SK-N-SH treated with all-trans-retinoic acid at 6 μM for 48 hours (cell line): ENCODE measurements at regions not wholly inside any gene's neighbourhood (a gene's known extent, or its start where the extent isn't known, plus 50 kb on each side); places are given as distances from the start of the nearest gene placed in this dataset.

ENCODE experiments used
- ATAC-seq: fragments of 200-7000 bp; cut with Tn5 transposase; 3 replicates; pipeline ENCODE4 v1.9.1; 2020; ENCODE audit warnings: mild to moderate bottlenecking, moderate library complexity
- ARNTL ChIP-seq: fragments of 450-650 bp; formaldehyde crosslinking; IDR thresholded peaks from 2 replicates; pipeline ENCODE4 v1.5.0; 2020; ENCODE audit warnings: low read depth, mild to moderate bottlenecking, moderate library complexity, borderline replicate concordance
- BACH2 ChIP-seq: fragments of 250-450 bp; sonication (Bioruptor Pico); IDR thresholded peaks from 2 replicates; pipeline ENCODE4 v1.9.0; 2021; ENCODE audit warnings: mild to moderate bottlenecking, borderline replicate concordance
- CSDC2 ChIP-seq: fragments of 250-450 bp; sonication (Bioruptor Pico); IDR thresholded peaks from 2 replicates; pipeline ENCODE4 v1.5.0; 2020; ENCODE audit warnings: mild to moderate bottlenecking, moderate library complexity
- ESRRG ChIP-seq: fragments of 250-450 bp; sonication (Bioruptor Pico); IDR thresholded peaks from 2 replicates; pipeline ENCODE4 v1.6.1; 2021; ENCODE audit warnings: mild to moderate bottlenecking
- GLIS3 ChIP-seq: fragments of 250-450 bp; sonication (Bioruptor Pico); IDR thresholded peaks from 2 replicates; pipeline ENCODE4 v1.5.0; 2020; ENCODE audit warnings: mild to moderate bottlenecking, moderate library complexity
- ISL1 ChIP-seq: fragments of 250-450 bp; sonication (Bioruptor Pico); IDR thresholded peaks from 2 replicates; pipeline ENCODE4 v2.1.2; 2022; ENCODE audit warnings: mild to moderate bottlenecking, moderate library complexity
- OSR1 ChIP-seq: fragments of 250-450 bp; sonication (Bioruptor Pico); IDR thresholded peaks from 2 replicates; pipeline ENCODE4 v1.8.0; 2022; ENCODE audit warnings: moderate library complexity, mild to moderate bottlenecking, inconsistent platforms
- PPARA ChIP-seq: fragments of 250-450 bp; sonication (Bioruptor Pico); IDR thresholded peaks from 2 replicates; pipeline ENCODE4 v1.5.0; 2020; ENCODE audit warnings: mild to moderate bottlenecking, borderline replicate concordance
- RARB ChIP-seq: fragments of 250-450 bp; sonication (Bioruptor Pico); IDR thresholded peaks from 2 replicates; pipeline ENCODE4 v1.8.0; 2021; ENCODE audit warnings: mild to moderate bottlenecking, moderate library complexity
- SNAI2 ChIP-seq: fragments of 250-450 bp; sonication (Bioruptor Pico); IDR thresholded peaks from 2 replicates; pipeline ENCODE4 v1.5.0; 2020; ENCODE audit warnings: mild to moderate bottlenecking, moderate library complexity
- TCF4 ChIP-seq: fragments of 250-450 bp; sonication (Bioruptor Pico); IDR thresholded peaks from 2 replicates; pipeline ENCODE4 v1.8.0; 2021; ENCODE audit warnings: mild to moderate bottlenecking, moderate library complexity, borderline replicate concordance
- TOX ChIP-seq: fragments of 250-450 bp; sonication (Bioruptor Pico); IDR thresholded peaks from 2 replicates; pipeline ENCODE4 v1.8.0; 2021; ENCODE audit warnings: mild to moderate bottlenecking, moderate library complexity, borderline replicate concordance
- ZFP3 ChIP-seq: fragments of 250-450 bp; sonication (Bioruptor Pico); IDR thresholded peaks from 2 replicates; pipeline ENCODE4 v1.5.0; 2020; ENCODE audit warnings: mild to moderate bottlenecking, moderate library complexity
- ZFP30 ChIP-seq: fragments of 450-650 bp; formaldehyde crosslinking; IDR thresholded peaks from 2 replicates; pipeline ENCODE4 v1.5.0; 2022; ENCODE audit warnings: mild to moderate bottlenecking, moderate library complexity
- ZNF565 ChIP-seq: fragments of 450-650 bp; formaldehyde crosslinking; conservative IDR thresholded peaks from 2 replicates; pipeline ENCODE4 v1.5.0; 2020; ENCODE audit warnings: low read depth, mild to moderate bottlenecking, moderate library complexity
- ZNF70 ChIP-seq: fragments of 450-650 bp; formaldehyde crosslinking; IDR thresholded peaks from 2 replicates; pipeline ENCODE4 v1.5.0; 2020; ENCODE audit warnings: mild to moderate bottlenecking, moderate library complexity
- ZNF8 ChIP-seq: fragments of 450-650 bp; formaldehyde crosslinking; IDR thresholded peaks from 2 replicates; pipeline ENCODE4 v1.5.0; 2020; ENCODE audit warnings: mild to moderate bottlenecking, moderate library complexity
- TF ChIP-seq, protein P1 (sequence below): fragments of 250-450 bp; sonication (Bioruptor Pico); IDR thresholded peaks from 2 replicates; pipeline ENCODE4 v1.5.0; 2020; ENCODE audit warnings: mild to moderate bottlenecking, moderate library complexity
- TF ChIP-seq, protein P2 (sequence below): fragments of 250-450 bp; sonication (Bioruptor Pico); IDR thresholded peaks from 2 replicates; pipeline ENCODE4 v1.5.1; 2021; ENCODE audit warnings: mild to moderate bottlenecking, moderate library complexity
- TF ChIP-seq, protein P3 (sequence below): fragments of 250-450 bp; sonication (Bioruptor Pico); IDR thresholded peaks from 2 replicates; pipeline ENCODE4 v1.8.0; 2021; ENCODE audit warnings: low read depth, mild to moderate bottlenecking, moderate library complexity, borderline replicate concordance
- TF ChIP-seq, protein P4 (sequence below): fragments of 250-450 bp; sonication (Bioruptor Pico); IDR thresholded peaks from 2 replicates; pipeline ENCODE4 v1.5.1; 2020; ENCODE audit warnings: low read depth, mild to moderate bottlenecking, moderate library complexity
- TF ChIP-seq, protein P5 (sequence below): fragments of 250-450 bp; sonication (Bioruptor Pico); IDR thresholded peaks from 2 replicates; pipeline ENCODE4 v1.8.0; 2020; ENCODE audit warnings: mild to moderate bottlenecking, moderate library complexity, borderline replicate concordance

DNA sequence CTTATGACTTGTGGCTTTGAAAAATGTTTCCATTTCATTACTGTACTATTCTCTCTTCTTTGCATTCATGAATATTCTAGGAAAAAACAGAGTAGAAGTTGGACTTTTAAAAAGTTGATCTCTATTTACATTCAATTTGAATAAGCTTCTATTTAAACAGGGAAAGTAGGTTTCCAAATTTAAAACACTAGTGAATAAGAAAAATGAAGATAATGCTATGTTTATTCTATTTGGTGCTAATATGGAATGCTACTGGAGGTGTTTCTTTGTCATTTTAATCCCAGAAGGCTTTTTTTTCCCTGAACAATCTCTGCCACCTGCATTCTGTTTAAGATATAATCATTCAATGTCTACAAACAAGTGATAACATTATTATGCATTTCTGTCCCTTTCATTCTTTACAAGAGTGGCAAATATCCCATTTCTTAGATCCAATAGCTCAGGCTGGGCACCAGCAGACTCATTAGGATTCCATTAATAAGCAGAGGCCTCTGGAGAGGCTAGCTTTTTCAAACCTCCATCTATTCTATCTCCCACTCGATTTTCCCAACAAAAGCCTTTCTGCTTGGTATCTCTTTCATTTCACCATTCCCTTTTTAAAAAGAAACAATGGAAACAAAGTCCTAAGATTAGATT, 1001.6 kb upstream of the CDH8 start (continued):
- no peak for TF ChIP-seq GLIS3 (CRISPR knock-in tag)
- TF ChIP-seq ESRRG (CRISPR knock-in tag), result no peak
- no peak for TF ChIP-seq ZNF70
- TF ChIP-seq, protein P1, sequence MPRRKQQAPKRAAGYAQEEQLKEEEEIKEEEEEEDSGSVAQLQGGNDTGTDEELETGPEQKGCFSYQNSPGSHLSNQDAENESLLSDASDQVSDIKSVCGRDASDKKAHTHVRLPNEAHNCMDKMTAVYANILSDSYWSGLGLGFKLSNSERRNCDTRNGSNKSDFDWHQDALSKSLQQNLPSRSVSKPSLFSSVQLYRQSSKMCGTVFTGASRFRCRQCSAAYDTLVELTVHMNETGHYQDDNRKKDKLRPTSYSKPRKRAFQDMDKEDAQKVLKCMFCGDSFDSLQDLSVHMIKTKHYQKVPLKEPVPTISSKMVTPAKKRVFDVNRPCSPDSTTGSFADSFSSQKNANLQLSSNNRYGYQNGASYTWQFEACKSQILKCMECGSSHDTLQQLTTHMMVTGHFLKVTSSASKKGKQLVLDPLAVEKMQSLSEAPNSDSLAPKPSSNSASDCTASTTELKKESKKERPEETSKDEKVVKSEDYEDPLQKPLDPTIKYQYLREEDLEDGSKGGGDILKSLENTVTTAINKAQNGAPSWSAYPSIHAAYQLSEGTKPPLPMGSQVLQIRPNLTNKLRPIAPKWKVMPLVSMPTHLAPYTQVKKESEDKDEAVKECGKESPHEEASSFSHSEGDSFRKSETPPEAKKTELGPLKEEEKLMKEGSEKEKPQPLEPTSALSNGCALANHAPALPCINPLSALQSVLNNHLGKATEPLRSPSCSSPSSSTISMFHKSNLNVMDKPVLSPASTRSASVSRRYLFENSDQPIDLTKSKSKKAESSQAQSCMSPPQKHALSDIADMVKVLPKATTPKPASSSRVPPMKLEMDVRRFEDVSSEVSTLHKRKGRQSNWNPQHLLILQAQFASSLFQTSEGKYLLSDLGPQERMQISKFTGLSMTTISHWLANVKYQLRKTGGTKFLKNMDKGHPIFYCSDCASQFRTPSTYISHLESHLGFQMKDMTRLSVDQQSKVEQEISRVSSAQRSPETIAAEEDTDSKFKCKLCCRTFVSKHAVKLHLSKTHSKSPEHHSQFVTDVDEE (CRISPR knock-in tag), result no peak
- TF ChIP-seq RARB, result no peak
- TF ChIP-seq TCF4 (CRISPR knock-in tag), result no peak
- TF ChIP-seq OSR1 (CRISPR knock-in tag), result no peak
- TF ChIP-seq ZNF8 (CRISPR knock-in tag), result no peak
- no peak for TF ChIP-seq TOX (CRISPR knock-in tag)

DNA sequence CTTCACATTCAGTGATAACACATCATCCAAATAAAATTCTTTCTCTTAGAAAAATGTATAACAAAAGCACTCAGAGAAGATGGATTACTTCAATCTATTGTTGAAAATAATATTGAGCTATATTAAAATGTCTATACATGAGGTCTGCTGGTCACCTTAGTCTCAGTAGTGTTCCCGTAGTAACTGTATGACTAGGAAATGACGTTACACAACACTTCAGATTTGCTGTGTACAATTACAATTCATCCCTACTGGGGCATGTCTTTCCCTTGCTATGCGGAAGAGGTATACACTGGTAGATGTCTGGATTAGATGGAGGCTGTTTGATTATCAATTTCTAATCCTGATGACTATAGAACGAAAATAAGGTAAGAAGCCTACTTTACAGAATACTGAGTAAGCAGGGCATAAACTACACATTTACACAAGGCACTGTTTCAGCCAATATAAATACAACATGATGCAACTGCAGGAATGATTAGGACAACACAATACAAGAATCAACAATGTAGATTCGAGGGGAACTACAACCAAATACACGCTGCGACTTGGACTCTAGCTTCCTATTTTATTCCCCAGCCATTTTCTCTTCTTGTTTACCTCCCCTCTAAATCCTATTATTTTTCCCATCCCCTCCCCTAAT, 982.5 kb upstream of the CDH8 start:
- ATAC-seq, result no peak
- TF ChIP-seq ISL1, result no peak
- no peak for TF ChIP-seq ZFP3 (CRISPR knock-in tag)
- TF ChIP-seq OSR1 (CRISPR knock-in tag), result no peak
- no peak for TF ChIP-seq ESRRG (CRISPR knock-in tag)
- TF ChIP-seq, protein P2, sequence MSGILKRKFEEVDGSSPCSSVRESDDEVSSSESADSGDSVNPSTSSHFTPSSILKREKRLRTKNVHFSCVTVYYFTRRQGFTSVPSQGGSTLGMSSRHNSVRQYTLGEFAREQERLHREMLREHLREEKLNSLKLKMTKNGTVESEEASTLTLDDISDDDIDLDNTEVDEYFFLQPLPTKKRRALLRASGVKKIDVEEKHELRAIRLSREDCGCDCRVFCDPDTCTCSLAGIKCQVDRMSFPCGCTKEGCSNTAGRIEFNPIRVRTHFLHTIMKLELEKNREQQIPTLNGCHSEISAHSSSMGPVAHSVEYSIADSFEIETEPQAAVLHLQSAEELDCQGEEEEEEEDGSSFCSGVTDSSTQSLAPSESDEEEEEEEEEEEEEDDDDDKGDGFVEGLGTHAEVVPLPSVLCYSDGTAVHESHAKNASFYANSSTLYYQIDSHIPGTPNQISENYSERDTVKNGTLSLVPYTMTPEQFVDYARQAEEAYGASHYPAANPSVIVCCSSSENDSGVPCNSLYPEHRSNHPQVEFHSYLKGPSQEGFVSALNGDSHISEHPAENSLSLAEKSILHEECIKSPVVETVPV (CRISPR knock-in tag), result no peak
- TF ChIP-seq ZFP30, result no peak
- TF ChIP-seq ZNF565 (CRISPR knock-in tag), result no peak
- no peak for TF ChIP-seq ARNTL (CRISPR knock-in tag)
- no peak for TF ChIP-seq PPARA (CRISPR knock-in tag)
- TF ChIP-seq ZNF8 (CRISPR knock-in tag), result no peak
- no peak for TF ChIP-seq TOX (CRISPR knock-in tag)
- no peak for TF ChIP-seq SNAI2 (CRISPR knock-in tag)
- TF ChIP-seq BACH2 (CRISPR knock-in tag), result no peak
- no peak for TF ChIP-seq CSDC2 (CRISPR knock-in tag)
- TF ChIP-seq, all 23 proteins: peak for 0

DNA sequence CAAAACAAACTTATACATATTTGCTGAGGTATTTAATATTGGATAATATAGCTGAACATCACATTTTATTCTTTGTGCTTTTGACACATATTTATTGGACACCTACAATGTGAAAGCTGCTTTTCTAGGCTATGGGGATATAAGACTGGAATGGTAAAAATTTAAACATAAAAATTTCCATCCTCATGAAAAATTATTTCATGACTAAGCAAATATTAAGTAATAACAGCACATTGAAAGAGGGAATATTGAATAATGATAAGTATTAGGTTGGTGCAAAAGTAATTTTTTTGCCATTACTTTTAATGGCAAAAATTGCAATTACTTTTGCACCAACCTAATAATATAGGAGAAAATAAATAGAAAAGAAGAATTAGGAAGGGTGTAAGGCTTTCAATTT, 972.5 kb upstream of the CDH8 start:
- ATAC-seq, result no peak
- TF ChIP-seq ZFP3 (CRISPR knock-in tag), result no peak
- TF ChIP-seq ISL1, result no peak
- TF ChIP-seq, protein P3, sequence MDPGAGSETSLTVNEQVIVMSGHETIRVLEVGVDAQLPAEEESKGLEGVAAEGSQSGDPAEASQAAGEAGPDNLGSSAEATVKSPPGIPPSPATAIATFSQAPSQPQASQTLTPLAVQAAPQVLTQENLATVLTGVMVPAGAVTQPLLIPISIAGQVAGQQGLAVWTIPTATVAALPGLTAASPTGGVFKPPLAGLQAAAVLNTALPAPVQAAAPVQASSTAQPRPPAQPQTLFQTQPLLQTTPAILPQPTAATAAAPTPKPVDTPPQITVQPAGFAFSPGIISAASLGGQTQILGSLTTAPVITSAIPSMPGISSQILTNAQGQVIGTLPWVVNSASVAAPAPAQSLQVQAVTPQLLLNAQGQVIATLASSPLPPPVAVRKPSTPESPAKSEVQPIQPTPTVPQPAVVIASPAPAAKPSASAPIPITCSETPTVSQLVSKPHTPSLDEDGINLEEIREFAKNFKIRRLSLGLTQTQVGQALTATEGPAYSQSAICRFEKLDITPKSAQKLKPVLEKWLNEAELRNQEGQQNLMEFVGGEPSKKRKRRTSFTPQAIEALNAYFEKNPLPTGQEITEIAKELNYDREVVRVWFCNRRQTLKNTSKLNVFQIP (CRISPR knock-in tag), result no peak
- no peak for TF ChIP-seq TOX (CRISPR knock-in tag)
- no peak for TF ChIP-seq TCF4 (CRISPR knock-in tag)
- TF ChIP-seq, protein P1 (CRISPR knock-in tag), result no peak
- TF ChIP-seq ESRRG (CRISPR knock-in tag), result no peak
- no peak for TF ChIP-seq CSDC2 (CRISPR knock-in tag)
- TF ChIP-seq, protein P4, sequence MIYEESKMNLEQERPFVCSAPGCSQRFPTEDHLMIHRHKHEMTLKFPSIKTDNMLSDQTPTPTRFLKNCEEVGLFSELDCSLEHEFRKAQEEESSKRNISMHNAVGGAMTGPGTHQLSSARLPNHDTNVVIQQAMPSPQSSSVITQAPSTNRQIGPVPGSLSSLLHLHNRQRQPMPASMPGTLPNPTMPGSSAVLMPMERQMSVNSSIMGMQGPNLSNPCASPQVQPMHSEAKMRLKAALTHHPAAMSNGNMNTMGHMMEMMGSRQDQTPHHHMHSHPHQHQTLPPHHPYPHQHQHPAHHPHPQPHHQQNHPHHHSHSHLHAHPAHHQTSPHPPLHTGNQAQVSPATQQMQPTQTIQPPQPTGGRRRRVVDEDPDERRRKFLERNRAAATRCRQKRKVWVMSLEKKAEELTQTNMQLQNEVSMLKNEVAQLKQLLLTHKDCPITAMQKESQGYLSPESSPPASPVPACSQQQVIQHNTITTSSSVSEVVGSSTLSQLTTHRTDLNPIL (CRISPR knock-in tag), result no peak
- TF ChIP-seq RARB, result no peak
- TF ChIP-seq, protein P2 (CRISPR knock-in tag), result no peak
- TF ChIP-seq, protein P5, sequence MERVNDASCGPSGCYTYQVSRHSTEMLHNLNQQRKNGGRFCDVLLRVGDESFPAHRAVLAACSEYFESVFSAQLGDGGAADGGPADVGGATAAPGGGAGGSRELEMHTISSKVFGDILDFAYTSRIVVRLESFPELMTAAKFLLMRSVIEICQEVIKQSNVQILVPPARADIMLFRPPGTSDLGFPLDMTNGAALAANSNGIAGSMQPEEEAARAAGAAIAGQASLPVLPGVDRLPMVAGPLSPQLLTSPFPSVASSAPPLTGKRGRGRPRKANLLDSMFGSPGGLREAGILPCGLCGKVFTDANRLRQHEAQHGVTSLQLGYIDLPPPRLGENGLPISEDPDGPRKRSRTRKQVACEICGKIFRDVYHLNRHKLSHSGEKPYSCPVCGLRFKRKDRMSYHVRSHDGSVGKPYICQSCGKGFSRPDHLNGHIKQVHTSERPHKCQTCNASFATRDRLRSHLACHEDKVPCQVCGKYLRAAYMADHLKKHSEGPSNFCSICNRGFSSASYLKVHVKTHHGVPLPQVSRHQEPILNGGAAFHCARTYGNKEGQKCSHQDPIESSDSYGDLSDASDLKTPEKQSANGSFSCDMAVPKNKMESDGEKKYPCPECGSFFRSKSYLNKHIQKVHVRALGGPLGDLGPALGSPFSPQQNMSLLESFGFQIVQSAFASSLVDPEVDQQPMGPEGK (CRISPR knock-in tag), result no peak
- TF ChIP-seq ZFP30, result no peak
- TF ChIP-seq ARNTL (CRISPR knock-in tag), result no peak
